Liver (tissue), 8 donors: ENCODE measurements at regions not wholly inside any gene's neighbourhood (a gene's known extent, or its start where the extent isn't known, plus 50 kb on each side); places are given as distances from the start of the nearest gene placed in this dataset.

Experiments used
- DNase-seq: peaks from one replicate; pipeline ENCODE4 v3.0.0-alpha.2; 2017; ENCODE audit warnings: low spot score
- H3K27ac ChIP-seq, 2 donors: one replicate each; pipeline ENCODE4 v1.7.0; 2013; ENCODE audit warnings: inconsistent platforms in 2 of 2, low read length in 2 of 2, control low read depth in 1 of 2, low read depth in 1 of 2, mild to moderate bottlenecking in 1 of 2
- H3K27me3 ChIP-seq, 4 donors: one replicate each; pipeline versions ENCODE4 v1.6.1 to v1.7.0; 2013; ENCODE audit warnings: low read length in 3 of 4, inconsistent platforms in 1 of 4, mild to moderate bottlenecking in 1 of 4, moderate library complexity in 1 of 4; ENCODE audit not compliant: control insufficient read depth in 4 of 4, insufficient read depth in 4 of 4
- H3K36me3 ChIP-seq, 4 donors: one replicate each; pipeline versions ENCODE4 v1.6.1 to v1.7.0; 2013; ENCODE audit warnings: low read length in 3 of 4, mild to moderate bottlenecking in 3 of 4, low read depth in 1 of 4, moderate library complexity in 1 of 4; ENCODE audit not compliant: control insufficient read depth in 4 of 4, insufficient read depth in 3 of 4
- H3K4me1 ChIP-seq, 4 donors: one replicate each; pipeline versions ENCODE4 v1.6.1 to v1.7.0; 2013; ENCODE audit warnings: low read length in 3 of 4, mild to moderate bottlenecking in 3 of 4, moderate library complexity in 1 of 4; ENCODE audit not compliant: control insufficient read depth in 4 of 4, insufficient read depth in 4 of 4
- H3K4me3 ChIP-seq, 3 donors: one replicate each; pipeline versions ENCODE4 v1.6.1 to v1.7.0; 2013; ENCODE audit warnings: low read length in 3 of 3, control low read depth in 1 of 3, low read depth in 1 of 3, mild to moderate bottlenecking in 1 of 3
- H3K9ac ChIP-seq, 2 donors: one replicate each; pipeline ENCODE4 v1.7.0; 2013; ENCODE audit warnings: low read length in 2 of 2, mild to moderate bottlenecking in 2 of 2, moderate library complexity in 2 of 2, control low read depth in 1 of 2, low read depth in 1 of 2
- H3K9me3 ChIP-seq, 4 donors: one replicate each; pipeline versions ENCODE4 v1.6.1 to v1.7.0; 2013; ENCODE audit warnings: low read length in 3 of 4; ENCODE audit not compliant: control insufficient read depth in 4 of 4
- ATF3 ChIP-seq: IDR thresholded peaks from 2 replicates; pipeline ENCODE4 v1.6.1; 2016; ENCODE audit warnings: antibody characterized with exemption
- EGR1 ChIP-seq, 2 donors: IDR thresholded peaks; 2 replicates each; pipeline ENCODE4 v1.6.1; 2016 to 2018; ENCODE audit warnings: antibody characterized with exemption in 2 of 2, low read depth in 2 of 2
- FOXA2 ChIP-seq: IDR thresholded peaks from 2 replicates; pipeline ENCODE4 v1.6.1; 2016; ENCODE audit warnings: antibody characterized with exemption
- GABPA ChIP-seq, 2 donors: IDR thresholded peaks in 1 of 2; conservative IDR thresholded peaks in 1 of 2; 2 replicates each; pipeline ENCODE4 v1.6.1; 2016; ENCODE audit warnings: antibody characterized with exemption in 2 of 2, mild to moderate bottlenecking in 1 of 2, moderate library complexity in 1 of 2
- HNF4A ChIP-seq, 2 donors: conservative IDR thresholded peaks; 2 replicates each; pipeline ENCODE4 v1.6.1; 2016; ENCODE audit warnings: antibody characterized with exemption in 2 of 2, mild to moderate bottlenecking in 2 of 2
- HNF4G ChIP-seq: IDR thresholded peaks from 2 replicates; pipeline ENCODE4 v1.6.1; 2016; ENCODE audit warnings: antibody characterized with exemption
- JUND ChIP-seq, 2 donors: IDR thresholded peaks; 2 replicates each; pipeline ENCODE4 v1.6.1; 2016; ENCODE audit warnings: antibody characterized with exemption in 2 of 2
- MAX ChIP-seq: IDR thresholded peaks from 2 replicates; pipeline ENCODE4 v1.6.1; 2016; ENCODE audit warnings: antibody characterized with exemption
- NR2F2 ChIP-seq: IDR thresholded peaks from 2 replicates; pipeline ENCODE4 v1.6.1; 2016; ENCODE audit warnings: antibody characterized with exemption
- RAD21 ChIP-seq, 2 donors: IDR thresholded peaks; 2 replicates each; pipeline ENCODE4 v1.6.1; 2016; ENCODE audit warnings: antibody characterized with exemption in 2 of 2, mild to moderate bottlenecking in 2 of 2
- RXRA ChIP-seq, 2 donors: IDR thresholded peaks; 2 replicates each; pipeline ENCODE4 v1.6.1; 2017 to 2018; ENCODE audit warnings: antibody characterized with exemption in 2 of 2, mild to moderate bottlenecking in 1 of 2
- SP1 ChIP-seq: IDR thresholded peaks from 2 replicates; pipeline ENCODE4 v1.6.1; 2018; ENCODE audit warnings: antibody characterized with exemption, mild to moderate bottlenecking
- TAF1 ChIP-seq: conservative IDR thresholded peaks from 2 replicates; pipeline ENCODE4 v1.6.1; 2016; ENCODE audit warnings: antibody characterized with exemption, mild to moderate bottlenecking
- YY1 ChIP-seq: IDR thresholded peaks from 2 replicates; pipeline ENCODE4 v1.6.1; 2016; ENCODE audit warnings: antibody characterized with exemption, mild to moderate bottlenecking
- ZBTB33 ChIP-seq: IDR thresholded peaks from 2 replicates; pipeline ENCODE4 v1.6.1; 2016; ENCODE audit warnings: antibody characterized with exemption
- WGBS: extraction: QIAGEN DNeasy Blood & Tissue Kit; methylation state at CpG from one replicate; pipeline ENCODE4 v1.1.7; 2013; 5-methylcytosine and 5-hydroxymethylcytosine counted together
- TF ChIP-seq, protein P1 (sequence below): IDR thresholded peaks from 2 replicates; pipeline ENCODE4 v1.6.1; 2016; ENCODE audit warnings: antibody characterized with exemption, mild to moderate bottlenecking
- TF ChIP-seq, protein P2 (sequence below): fragments of 150-350 bp; IDR thresholded peaks from 2 replicates; pipeline ENCODE4 v1.5.1; 2017; ENCODE audit warnings: improper control_type of control experiment, low read depth, low read length; ENCODE audit not compliant: missing input control
- donor health status: healthy.
- donor health status: healthy.
- donor health status: healthy.
- donor health status: healthy.
- donor health status: healthy.

- Histone ChIP-seq H3K9ac (no peak overlapping the region), H3K9me3 (no peaks in the 10 kb centered on the region), H3K36me3 (no peaks in the 10 kb centered on the region), H3K4me3 (no peak overlapping the region), H3K27me3 (peaks cover 0 to 5% (median 0%) of the 10 kb centered on the region in 4 donors), H3K4me1 (peaks cover 0 to 12% (median 7%) of the 10 kb centered on the region in 4 donors), H3K27ac (no peak overlapping the region)
- TF ChIP-seq HNF4G (no peak), FOXA2 (no peak), MAX (no peak), RAD21 (IDR thresholded peaks at IDR 0.05) (no peak), JUND (IDR thresholded peaks at IDR 0.05) (no peak), YY1 (no peak), RXRA (IDR thresholded peaks at IDR 0.05) (no peak), GABPA (IDR thresholded peaks at IDR 0.05 in 1 of 2, conservative IDR thresholded peaks at IDR 0.05 in 1 of 2) (no peak), SP1 (no peak), NR2F2 (no peak), TAF1 (no peak), EGR1 (IDR thresholded peaks at IDR 0.05; ENCODE audit: low read depth in 2 of 2) (no peak), HNF4A (conservative IDR thresholded peaks at IDR 0.05) (no peak), ATF3 (no peak)
- TF ChIP-seq, protein P1, sequence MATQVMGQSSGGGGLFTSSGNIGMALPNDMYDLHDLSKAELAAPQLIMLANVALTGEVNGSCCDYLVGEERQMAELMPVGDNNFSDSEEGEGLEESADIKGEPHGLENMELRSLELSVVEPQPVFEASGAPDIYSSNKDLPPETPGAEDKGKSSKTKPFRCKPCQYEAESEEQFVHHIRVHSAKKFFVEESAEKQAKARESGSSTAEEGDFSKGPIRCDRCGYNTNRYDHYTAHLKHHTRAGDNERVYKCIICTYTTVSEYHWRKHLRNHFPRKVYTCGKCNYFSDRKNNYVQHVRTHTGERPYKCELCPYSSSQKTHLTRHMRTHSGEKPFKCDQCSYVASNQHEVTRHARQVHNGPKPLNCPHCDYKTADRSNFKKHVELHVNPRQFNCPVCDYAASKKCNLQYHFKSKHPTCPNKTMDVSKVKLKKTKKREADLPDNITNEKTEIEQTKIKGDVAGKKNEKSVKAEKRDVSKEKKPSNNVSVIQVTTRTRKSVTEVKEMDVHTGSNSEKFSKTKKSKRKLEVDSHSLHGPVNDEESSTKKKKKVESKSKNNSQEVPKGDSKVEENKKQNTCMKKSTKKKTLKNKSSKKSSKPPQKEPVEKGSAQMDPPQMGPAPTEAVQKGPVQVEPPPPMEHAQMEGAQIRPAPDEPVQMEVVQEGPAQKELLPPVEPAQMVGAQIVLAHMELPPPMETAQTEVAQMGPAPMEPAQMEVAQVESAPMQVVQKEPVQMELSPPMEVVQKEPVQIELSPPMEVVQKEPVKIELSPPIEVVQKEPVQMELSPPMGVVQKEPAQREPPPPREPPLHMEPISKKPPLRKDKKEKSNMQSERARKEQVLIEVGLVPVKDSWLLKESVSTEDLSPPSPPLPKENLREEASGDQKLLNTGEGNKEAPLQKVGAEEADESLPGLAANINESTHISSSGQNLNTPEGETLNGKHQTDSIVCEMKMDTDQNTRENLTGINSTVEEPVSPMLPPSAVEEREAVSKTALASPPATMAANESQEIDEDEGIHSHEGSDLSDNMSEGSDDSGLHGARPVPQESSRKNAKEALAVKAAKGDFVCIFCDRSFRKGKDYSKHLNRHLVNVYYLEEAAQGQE: no peak
- TF ChIP-seq, protein P2, sequence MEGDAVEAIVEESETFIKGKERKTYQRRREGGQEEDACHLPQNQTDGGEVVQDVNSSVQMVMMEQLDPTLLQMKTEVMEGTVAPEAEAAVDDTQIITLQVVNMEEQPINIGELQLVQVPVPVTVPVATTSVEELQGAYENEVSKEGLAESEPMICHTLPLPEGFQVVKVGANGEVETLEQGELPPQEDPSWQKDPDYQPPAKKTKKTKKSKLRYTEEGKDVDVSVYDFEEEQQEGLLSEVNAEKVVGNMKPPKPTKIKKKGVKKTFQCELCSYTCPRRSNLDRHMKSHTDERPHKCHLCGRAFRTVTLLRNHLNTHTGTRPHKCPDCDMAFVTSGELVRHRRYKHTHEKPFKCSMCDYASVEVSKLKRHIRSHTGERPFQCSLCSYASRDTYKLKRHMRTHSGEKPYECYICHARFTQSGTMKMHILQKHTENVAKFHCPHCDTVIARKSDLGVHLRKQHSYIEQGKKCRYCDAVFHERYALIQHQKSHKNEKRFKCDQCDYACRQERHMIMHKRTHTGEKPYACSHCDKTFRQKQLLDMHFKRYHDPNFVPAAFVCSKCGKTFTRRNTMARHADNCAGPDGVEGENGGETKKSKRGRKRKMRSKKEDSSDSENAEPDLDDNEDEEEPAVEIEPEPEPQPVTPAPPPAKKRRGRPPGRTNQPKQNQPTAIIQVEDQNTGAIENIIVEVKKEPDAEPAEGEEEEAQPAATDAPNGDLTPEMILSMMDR: no peak
- no peak for DNase-seq
- 70% methylated on average over 1 of the region's 1 CpG for WGBS
These were observed 129.3 kb upstream of the TMEM164 start for GRCh38 chrX:109873574-109873973.

- H3K9me3 ChIP-seq: no peaks in the 10 kb centered on the region
- WGBS: 89% methylated on average over 6 of the region's 6 CpGs
- no peak overlapping the region for H3K4me3 ChIP-seq
- H3K4me1 ChIP-seq: peaks cover 0 to 12% (median 7%) of the 10 kb centered on the region in 4 donors
- no peak overlapping the region for H3K9ac ChIP-seq
- DNase-seq: no peak
- no peak overlapping the region for H3K27ac ChIP-seq
- H3K36me3 ChIP-seq: no peaks in the 10 kb centered on the region
- peaks cover 0 to 5% (median 0%) of the 10 kb centered on the region in 4 donors for H3K27me3 ChIP-seq
- TF ChIP-seq JUND (IDR thresholded peaks at IDR 0.05) (no peak), TAF1 (no peak), SP1 (no peak), FOXA2 (no peak), HNF4G (no peak), GABPA (IDR thresholded peaks at IDR 0.05 in 1 of 2, conservative IDR thresholded peaks at IDR 0.05 in 1 of 2) (no peak), NR2F2 (no peak), RAD21 (IDR thresholded peaks at IDR 0.05) (no peak), MAX (no peak), ZBTB33 (no peak)
These were observed 128.9 kb upstream of the TMEM164 start for GRCh38 chrX:109873983-109874382.
